HG02884 (cell line): ENCODE measurements at regions not wholly inside any gene's neighbourhood (a gene's known extent, or its start where the extent isn't known, plus 50 kb on each side); places are given as distances from the start of the nearest gene placed in this dataset.

Experiments
- ATAC-seq: cut with Tn5 transposase; IDR thresholded peaks from one replicate; pipeline ENCODE4 v1.9.1; 2021; ENCODE audit warnings: mild to moderate bottlenecking, moderate library complexity; ENCODE audit not compliant: unreplicated experiment

- no peak for ATAC-seq
These were observed 513.3 kb upstream of the NOX3 start for GRCh38 chr6:155968921-155969320.

GRCh38 chr6:155967322-155967721 lies 511.7 kb upstream of the NOX3 start:
- no peak for ATAC-seq

GRCh38 chr6:155964544-155964943 lies 508.9 kb upstream of the NOX3 start:
- no peak for ATAC-seq

- no peak for ATAC-seq
These were observed 506.6 kb upstream of the NOX3 start for GRCh38 chr6:155962276-155962675.

- no peak for ATAC-seq
These were observed 504.4 kb upstream of the NOX3 start for GRCh38 chr6:155959898-155960495.

GRCh38 chr6:155958550-155958949 lies 502.9 kb upstream of the NOX3 start:
- no peak for ATAC-seq

- ATAC-seq = no peak
These were observed 499.4 kb upstream of the NOX3 start for GRCh38 chr6:155955038-155955437.

GRCh38 chr6:155954149-155954548 lies 498.5 kb upstream of the NOX3 start:
- no peak for ATAC-seq

GRCh38 chr6:155949256-155949655 lies 493.6 kb upstream of the NOX3 start:
- ATAC-seq = no peak

- no peak for ATAC-seq
These were observed 491.2 kb upstream of the NOX3 start for GRCh38 chr6:155946860-155947259.

- no peak for ATAC-seq
These were observed 488.0 kb upstream of the NOX3 start for GRCh38 chr6:155943635-155944034.

GRCh38 chr6:155939253-155939652 lies 483.6 kb upstream of the NOX3 start:
- ATAC-seq = no peak

GRCh38 chr6:155936551-155936950 lies 480.9 kb upstream of the NOX3 start:
- no peak for ATAC-seq

- ATAC-seq = no peak
These were observed 480.5 kb upstream of the NOX3 start for GRCh38 chr6:155936127-155936526.

- no peak for ATAC-seq
These were observed 461.4 kb upstream of the NOX3 start for GRCh38 chr6:155916846-155917624.

GRCh38 chr6:155915651-155916050 lies 460.0 kb upstream of the NOX3 start:
- no peak for ATAC-seq

- ATAC-seq = no peak
These were observed 458.2 kb upstream of the NOX3 start for GRCh38 chr6:155913816-155914215.

GRCh38 chr6:155909710-155910109 lies 454.1 kb upstream of the NOX3 start:
- no peak for ATAC-seq

GRCh38 chr6:155895641-155896040 lies 440.0 kb upstream of the NOX3 start:
- ATAC-seq = no peak

- no peak for ATAC-seq
These were observed 439.1 kb upstream of the NOX3 start for GRCh38 chr6:155894758-155895157.

- ATAC-seq = no peak
These were observed 438.6 kb upstream of the NOX3 start for GRCh38 chr6:155894262-155894661.

GRCh38 chr6:155890409-155890808 lies 434.8 kb upstream of the NOX3 start:
- ATAC-seq = no peak

- no peak for ATAC-seq
These were observed 433.8 kb upstream of the NOX3 start for GRCh38 chr6:155889410-155889809.
